Skeletal muscle satellite cell (primary cell): ENCODE measurements at regions not wholly inside any gene's neighbourhood (a gene's known extent, or its start where the extent isn't known, plus 50 kb on each side); places are given as distances from the start of the nearest gene placed in this dataset.

ENCODE experiments used
- H3K27me3 ChIP-seq: 2 replicates; pipeline ENCODE4 v1.7.0; 2013; ENCODE audit warnings: low read length; ENCODE audit not compliant: control insufficient read depth, insufficient read depth
- H3K36me3 ChIP-seq: 2 replicates; pipeline ENCODE4 v1.7.0; 2013; ENCODE audit warnings: mild to moderate bottlenecking, control low read depth, low read length; ENCODE audit not compliant: insufficient read depth
- H3K4me1 ChIP-seq: 2 replicates; pipeline ENCODE4 v1.7.0; 2013; ENCODE audit warnings: low read length; ENCODE audit not compliant: control insufficient read depth, insufficient read depth
- H3K4me2 ChIP-seq: 2 replicates; pipeline ENCODE4 v1.7.0; 2013; ENCODE audit warnings: mild to moderate bottlenecking, low read length
- H3K4me3 ChIP-seq: 2 replicates; pipeline ENCODE4 v1.7.0; 2013; ENCODE audit warnings: low read length
- H3K9ac ChIP-seq: 2 replicates; pipeline ENCODE4 v1.7.0; 2013; ENCODE audit warnings: mild to moderate bottlenecking, low read depth, low read length, moderate library complexity
- H3K9me3 ChIP-seq: replicated peaks from 2 replicates; pipeline ENCODE4 v1.7.0; 2013; ENCODE audit warnings: mild to moderate bottlenecking, control low read depth, low read length

DNA sequence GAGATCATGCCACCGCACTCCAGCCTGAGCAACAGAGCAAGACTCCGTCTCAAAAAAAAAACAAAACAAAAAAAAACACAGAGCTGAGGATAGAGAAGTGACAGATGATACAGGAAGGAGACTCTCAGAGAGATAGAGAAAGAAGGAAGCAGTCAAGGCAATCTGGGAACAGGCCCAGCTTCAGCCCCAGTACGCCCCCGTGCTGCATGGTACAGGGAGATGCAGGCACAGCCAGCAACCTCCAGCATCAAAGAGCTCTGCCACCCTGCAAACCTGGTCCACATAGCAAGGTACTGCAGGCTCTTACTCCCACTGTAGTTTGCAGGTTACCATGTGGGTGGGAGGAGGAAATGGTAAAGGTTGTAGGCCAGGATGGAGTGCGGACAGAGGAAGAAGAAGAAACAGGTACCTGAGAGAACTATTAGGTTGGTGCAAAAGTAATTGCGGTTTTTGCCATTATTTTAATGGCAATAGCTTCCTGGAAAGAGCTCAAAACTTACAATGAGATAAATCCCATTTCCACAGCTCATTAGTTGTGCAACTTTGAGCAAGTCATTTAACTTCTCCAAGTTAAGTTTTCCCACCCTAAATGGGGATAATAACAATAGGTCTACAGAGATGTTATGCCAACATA lies 253.0 kb downstream of the ARRDC4 start:
- no peak overlapping the region for H3K4me2 ChIP-seq

DNA sequence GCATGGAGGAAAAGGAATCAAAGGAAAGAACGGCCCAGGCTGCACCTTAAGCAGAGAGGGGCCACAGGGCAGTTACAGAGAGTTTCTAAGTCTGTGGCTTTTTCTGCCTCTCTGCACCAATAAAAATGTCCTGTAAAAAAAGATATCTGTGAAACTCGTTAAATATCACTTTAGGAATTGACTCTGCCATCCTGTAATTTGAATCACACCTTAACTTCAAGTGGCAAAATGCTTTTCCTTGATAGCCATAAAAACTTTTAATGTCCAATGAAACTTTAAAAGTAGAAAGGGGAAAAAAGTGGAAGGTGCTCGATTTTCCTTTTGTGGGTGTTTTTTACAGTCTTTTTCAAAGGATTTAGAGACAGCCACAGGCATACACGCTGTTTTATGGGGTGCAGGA lies 255.7 kb downstream of the ARRDC4 start:
- Histone ChIP-seq H3K4me2 (no peak overlapping the region), H3K9ac (no peak overlapping the region), H3K36me3 (no peaks in the 10 kb centered on the region), H3K4me1 (no peaks in the 10 kb centered on the region), H3K9me3 (peaks cover 3% of the 10 kb centered on the region), H3K4me3 (no peak overlapping the region), H3K27me3 (no peaks in the 10 kb centered on the region)

More for the DNA sequence above, 253.0 kb downstream of the ARRDC4 start:
- no peak overlapping the region for H3K9ac ChIP-seq
- H3K4me3 ChIP-seq, result no peak overlapping the region
- H3K36me3 ChIP-seq, result no peaks in the 10 kb centered on the region
- H3K27me3 ChIP-seq, result no peaks in the 10 kb centered on the region
- H3K9me3 ChIP-seq, result no peaks in the 10 kb centered on the region
- H3K4me1 ChIP-seq, result no peaks in the 10 kb centered on the region

DNA sequence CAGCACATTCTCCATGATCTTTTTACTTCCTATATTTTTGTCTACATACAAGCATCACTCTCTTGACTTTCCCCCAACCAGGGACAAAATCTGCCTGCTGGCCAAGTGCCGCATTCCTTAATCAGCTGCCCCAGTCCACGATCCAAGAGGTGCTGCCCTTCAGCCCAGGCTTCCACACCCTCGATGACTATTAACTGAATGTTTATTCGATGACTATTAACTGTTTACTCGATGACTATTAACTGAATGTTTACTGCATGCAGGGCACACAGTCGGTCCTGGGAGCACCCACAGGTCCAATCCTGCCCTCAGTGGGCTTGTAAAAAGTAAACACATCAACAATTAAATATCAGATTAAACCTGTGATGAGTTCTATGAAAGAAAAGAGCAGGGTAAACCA lies 256.9 kb downstream of the ARRDC4 start:
- Histone ChIP-seq H3K27me3 (no peaks in the 10 kb centered on the region), H3K36me3 (no peaks in the 10 kb centered on the region), H3K4me3 (no peak overlapping the region), H3K9ac (no peak overlapping the region), H3K9me3 (peaks cover 3% of the 10 kb centered on the region), H3K4me1 (no peaks in the 10 kb centered on the region), H3K4me2 (no peak overlapping the region)

DNA sequence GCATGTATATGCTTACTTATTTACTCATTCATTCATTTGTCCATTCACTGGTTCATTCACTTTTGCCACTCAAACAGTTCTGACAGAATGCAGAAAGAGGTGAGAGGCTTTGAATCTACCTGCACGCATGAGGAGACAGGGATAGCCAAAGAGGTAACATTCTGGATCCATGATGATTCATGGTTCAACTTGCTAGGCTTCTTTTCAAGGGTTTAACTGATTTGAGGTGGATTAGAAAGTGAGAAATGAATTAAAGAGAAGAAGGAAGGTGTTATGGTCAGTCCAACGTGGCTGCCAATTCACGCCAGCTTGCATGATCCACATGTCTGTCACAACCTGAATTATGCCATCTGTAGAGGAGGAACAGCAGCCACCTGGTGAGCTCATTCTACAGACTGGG lies 260.6 kb downstream of the ARRDC4 start:
- Histone ChIP-seq H3K4me1 (no peaks in the 10 kb centered on the region), H3K9me3 (peaks cover 3% of the 10 kb centered on the region), H3K4me2 (no peak overlapping the region), H3K36me3 (no peaks in the 10 kb centered on the region), H3K27me3 (no peaks in the 10 kb centered on the region), H3K9ac (no peak overlapping the region), H3K4me3 (no peak overlapping the region)

DNA sequence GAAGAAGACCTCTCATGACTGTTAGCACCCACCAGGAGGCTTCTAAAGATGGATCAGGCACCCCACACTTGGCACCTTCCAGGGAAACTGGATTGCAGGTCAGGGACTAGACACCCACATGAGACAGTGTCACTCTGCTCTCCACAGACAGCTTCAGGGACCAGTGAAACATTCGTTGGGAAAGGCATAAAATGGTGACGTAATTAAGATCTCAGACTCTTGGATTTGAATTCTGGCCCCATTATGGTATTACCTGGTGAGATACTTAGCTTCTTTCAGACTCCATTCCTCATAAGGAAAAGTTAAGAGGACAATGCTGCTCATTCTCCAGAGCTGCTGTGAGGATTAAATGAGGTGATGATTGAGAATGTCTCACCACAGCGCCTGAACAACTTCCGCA lies 261.1 kb downstream of the ARRDC4 start:
- no peaks in the 10 kb centered on the region for H3K36me3 ChIP-seq

DNA sequence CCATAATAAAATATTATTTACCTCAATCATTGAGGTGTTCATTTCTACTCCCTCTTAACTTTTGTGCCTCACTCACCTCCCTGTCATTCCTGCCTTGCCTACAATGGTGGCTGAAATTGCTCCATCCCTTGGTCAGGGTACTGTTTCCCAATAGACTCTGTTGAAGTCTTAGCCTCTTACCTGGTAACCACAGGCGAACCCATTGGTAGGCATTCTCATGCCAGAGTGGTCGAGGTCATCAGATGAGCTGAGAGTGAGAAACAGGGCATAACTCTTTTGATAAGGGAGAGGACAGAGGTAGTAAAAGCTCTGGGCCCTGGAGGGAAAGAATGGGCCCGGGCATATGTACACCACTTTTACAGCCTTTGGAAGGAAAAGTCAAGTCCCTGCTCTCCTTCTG lies 265.6 kb downstream of the ARRDC4 start:
- no peak overlapping the region for H3K4me2 ChIP-seq
- no peaks in the 10 kb centered on the region for H3K4me1 ChIP-seq
- H3K9me3 ChIP-seq, result no peaks in the 10 kb centered on the region
- no peaks in the 10 kb centered on the region for H3K27me3 ChIP-seq
- no peak overlapping the region for H3K9ac ChIP-seq
- H3K36me3 ChIP-seq, result no peaks in the 10 kb centered on the region
- H3K4me3 ChIP-seq, result no peak overlapping the region

More for the DNA sequence above, 261.1 kb downstream of the ARRDC4 start:
- Histone ChIP-seq H3K9ac (no peak overlapping the region), H3K27me3 (no peaks in the 10 kb centered on the region), H3K4me3 (no peak overlapping the region), H3K4me1 (no peaks in the 10 kb centered on the region), H3K4me2 (no peak overlapping the region), H3K9me3 (peaks cover 3% of the 10 kb centered on the region)

DNA sequence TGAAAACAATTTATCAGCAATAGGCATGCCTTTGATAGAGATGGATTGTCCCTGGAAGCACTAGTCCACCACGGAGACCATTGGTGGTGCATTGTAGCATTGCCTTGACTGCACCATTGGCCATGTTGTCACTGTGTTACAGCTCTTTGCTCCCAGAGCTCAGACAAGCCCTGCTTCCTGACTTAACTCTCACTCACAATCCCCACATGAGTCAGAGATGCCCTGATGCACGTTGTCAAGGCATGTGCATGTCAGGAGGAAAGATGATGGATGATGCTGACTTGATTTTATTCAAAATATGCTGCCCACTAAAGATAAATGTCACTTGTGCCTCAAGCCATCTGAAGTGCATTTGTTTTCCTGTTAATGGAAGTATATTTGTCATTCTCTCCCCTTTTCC lies 266.1 kb downstream of the ARRDC4 start:
- H3K4me2 ChIP-seq, result no peak overlapping the region
- no peaks in the 10 kb centered on the region for H3K27me3 ChIP-seq
- no peaks in the 10 kb centered on the region for H3K4me1 ChIP-seq
- no peak overlapping the region for H3K9ac ChIP-seq
- no peaks in the 10 kb centered on the region for H3K36me3 ChIP-seq
- no peaks in the 10 kb centered on the region for H3K9me3 ChIP-seq
- H3K4me3 ChIP-seq, result no peak overlapping the region

DNA sequence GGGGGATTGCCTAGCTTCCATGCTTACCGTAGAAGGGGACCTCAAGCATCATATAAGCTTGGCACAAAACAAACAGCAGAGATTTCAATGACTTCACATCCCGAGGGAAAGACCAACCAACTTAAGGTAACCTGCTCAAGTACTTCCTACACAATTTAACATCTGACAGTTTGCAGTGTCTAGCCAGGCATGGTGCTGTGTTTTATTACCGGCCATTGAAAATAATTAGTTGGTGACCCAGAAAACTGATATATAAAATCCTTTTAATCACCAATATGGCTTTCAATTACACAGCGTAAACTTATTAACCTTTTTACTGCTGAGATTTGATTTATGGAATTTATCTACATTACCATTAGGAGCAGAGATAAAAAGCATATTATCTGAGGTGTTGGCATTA lies 268.3 kb downstream of the ARRDC4 start:
- Histone ChIP-seq H3K9me3 (no peaks in the 10 kb centered on the region), H3K4me3 (no peak overlapping the region), H3K36me3 (no peaks in the 10 kb centered on the region), H3K9ac (no peak overlapping the region), H3K4me2 (no peak overlapping the region), H3K4me1 (no peaks in the 10 kb centered on the region), H3K27me3 (no peaks in the 10 kb centered on the region)

DNA sequence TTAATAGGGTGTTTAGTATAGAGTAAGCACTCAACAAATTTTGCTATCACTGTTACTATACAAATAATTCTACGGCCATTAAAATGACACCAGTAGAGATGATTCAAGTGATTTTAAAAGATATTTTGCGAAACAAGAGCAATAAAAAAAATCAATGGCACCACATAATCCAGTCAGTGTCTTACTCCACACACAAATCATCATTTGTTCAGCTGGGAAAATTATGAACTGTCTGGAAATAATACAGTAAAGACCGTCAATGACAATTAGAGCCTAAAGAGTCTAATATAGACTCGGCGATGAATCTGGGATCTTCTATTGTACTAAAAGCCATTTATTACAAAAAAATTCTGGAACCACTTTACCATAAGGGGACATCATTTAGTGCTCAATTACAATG lies 270.5 kb downstream of the ARRDC4 start:
- no peak overlapping the region for H3K4me3 ChIP-seq
- no peaks in the 10 kb centered on the region for H3K36me3 ChIP-seq
- H3K4me1 ChIP-seq, result no peaks in the 10 kb centered on the region
- no peak overlapping the region for H3K9ac ChIP-seq
- H3K9me3 ChIP-seq, result no peaks in the 10 kb centered on the region
- H3K4me2 ChIP-seq, result no peak overlapping the region
- H3K27me3 ChIP-seq, result no peaks in the 10 kb centered on the region

DNA sequence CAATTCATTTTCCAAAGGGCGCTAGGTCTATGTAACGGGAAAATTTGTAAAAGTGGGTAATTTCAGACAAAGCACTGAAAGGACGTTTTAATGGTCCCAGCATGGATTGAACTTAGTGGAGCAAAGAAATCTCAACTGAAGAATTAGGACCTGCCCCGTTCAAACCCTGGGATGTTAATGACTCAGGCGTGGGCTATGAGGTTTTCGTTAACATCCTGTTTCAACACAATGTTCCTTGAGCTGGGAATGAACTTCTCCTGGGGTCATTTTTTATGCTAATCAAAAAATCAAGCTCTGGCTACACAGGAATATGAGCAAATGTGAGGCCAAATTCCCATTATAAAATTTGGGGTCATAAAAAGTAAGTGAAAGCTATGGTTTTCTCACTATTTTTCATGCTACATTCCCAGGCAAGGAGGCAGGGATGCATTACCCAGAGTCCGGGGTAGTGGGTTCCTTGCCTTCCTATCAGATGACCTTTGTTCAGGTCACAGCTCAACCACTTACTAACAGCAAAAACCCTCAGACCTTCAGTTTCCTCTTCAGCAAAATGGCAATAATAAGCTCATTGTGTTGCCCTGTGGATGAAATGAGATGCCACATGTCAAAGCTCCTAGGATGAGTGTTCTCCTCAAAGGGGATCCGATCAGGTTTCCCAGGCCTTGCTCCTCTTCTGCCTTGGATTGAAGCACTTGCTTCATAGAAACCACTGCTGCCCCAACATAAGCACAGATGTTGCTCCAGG lies 271.4 kb downstream of the ARRDC4 start:
- Histone ChIP-seq H3K4me3 (no peak overlapping the region), H3K9me3 (no peaks in the 10 kb centered on the region), H3K9ac (no peak overlapping the region), H3K4me2 (no peak overlapping the region), H3K36me3 (no peaks in the 10 kb centered on the region), H3K27me3 (no peaks in the 10 kb centered on the region), H3K4me1 (no peaks in the 10 kb centered on the region)

DNA sequence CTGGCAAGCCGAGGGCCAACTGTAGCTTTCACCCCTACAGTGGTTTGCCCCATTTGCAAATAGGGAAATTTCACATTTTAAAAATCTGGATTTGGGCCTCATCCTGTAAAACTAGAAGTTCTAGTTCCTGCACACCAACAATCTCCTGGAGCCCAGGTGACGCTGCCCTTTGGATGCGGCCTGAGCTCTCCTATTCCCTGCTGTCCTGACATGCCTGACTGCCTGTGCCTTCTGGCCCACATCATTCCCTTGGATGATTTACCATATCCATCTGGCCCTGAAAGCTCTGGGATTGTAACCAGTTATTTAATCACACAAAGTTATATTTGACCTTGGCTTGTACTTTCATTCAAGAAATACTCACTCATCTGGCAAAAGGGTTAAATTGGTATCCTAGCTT lies 272.3 kb downstream of the ARRDC4 start:
- Histone ChIP-seq H3K4me2 (no peak overlapping the region), H3K36me3 (no peaks in the 10 kb centered on the region), H3K9ac (no peak overlapping the region), H3K27me3 (no peaks in the 10 kb centered on the region), H3K4me1 (no peaks in the 10 kb centered on the region), H3K9me3 (no peaks in the 10 kb centered on the region), H3K4me3 (no peak overlapping the region)

DNA sequence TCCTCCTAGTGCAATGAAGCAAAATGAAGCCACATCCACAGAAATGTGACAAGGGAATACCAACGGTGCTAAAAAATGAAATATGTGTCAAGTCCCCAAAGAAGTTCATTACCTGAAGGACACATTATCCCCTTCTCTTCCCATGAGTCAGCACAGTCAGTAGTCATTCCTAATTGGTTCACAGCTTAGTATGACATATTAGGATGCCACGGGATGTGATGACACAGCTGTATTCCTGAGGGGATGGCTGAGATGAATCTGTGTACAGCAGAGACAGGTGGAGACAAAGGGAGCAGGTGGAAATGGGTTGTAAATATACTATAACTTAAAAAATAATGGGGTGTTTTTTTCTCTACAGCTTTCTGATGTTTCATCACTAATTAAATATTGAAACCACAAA lies 273.4 kb downstream of the ARRDC4 start:
- H3K4me2 ChIP-seq, result no peak overlapping the region
- no peak overlapping the region for H3K9ac ChIP-seq
- no peak overlapping the region for H3K4me3 ChIP-seq
- H3K9me3 ChIP-seq, result no peaks in the 10 kb centered on the region
- H3K4me1 ChIP-seq, result no peaks in the 10 kb centered on the region
- no peaks in the 10 kb centered on the region for H3K36me3 ChIP-seq
- H3K27me3 ChIP-seq, result no peaks in the 10 kb centered on the region
